Kidney (tissue), 13 donors: ENCODE measurements at regions not wholly inside any gene's neighbourhood (a gene's known extent, or its start where the extent isn't known, plus 50 kb on each side); places are given as distances from the start of the nearest gene placed in this dataset.

Source experiments
- DNase-seq, 5 donors: peaks; one replicate each; pipeline ENCODE4 v3.0.0-alpha.2; 2013 to 2020
- FAIRE-seq: peaks from 2 replicates; lab custom pipeline; 2012; peaks lifted over from hg19 to GRCh38; lab: Jason Lieb, UNC
- H3K27ac ChIP-seq, 2 donors: one replicate each; pipeline ENCODE4 v1.7.0; 2013; ENCODE audit warnings: low read depth in 2 of 2, low read length in 2 of 2, inconsistent platforms in 1 of 2
- H3K27me3 ChIP-seq: one replicate; pipeline ENCODE4 v1.7.1; 2013; ENCODE audit warnings: low read length, inconsistent platforms; ENCODE audit not compliant: control insufficient read depth, insufficient read depth
- H3K36me3 ChIP-seq, 3 donors: one replicate each; pipeline versions ENCODE4 v1.7.0 to v1.7.1; 2013; ENCODE audit warnings: low read length in 3 of 3, control low read depth in 1 of 3, inconsistent platforms in 1 of 3; ENCODE audit not compliant: insufficient read depth in 3 of 3, control insufficient read depth in 2 of 3
- H3K4me1 ChIP-seq, 3 donors: one replicate each; pipeline versions ENCODE4 v1.7.0 to v1.7.1; 2013; ENCODE audit warnings: low read length in 3 of 3, inconsistent platforms in 1 of 3, low read depth in 1 of 3; ENCODE audit not compliant: control insufficient read depth in 2 of 3, insufficient read depth in 2 of 3
- H3K4me3 ChIP-seq, 3 donors: one replicate each; pipeline versions ENCODE4 v1.7.0 to v1.8.1; 2013; ENCODE audit warnings: low read length in 3 of 3, control low read depth in 1 of 3, inconsistent platforms in 1 of 3
- H3K9ac ChIP-seq, 3 donors: one replicate each; pipeline versions ENCODE4 v1.7.0 to v1.7.1; 2013; ENCODE audit warnings: low read length in 3 of 3, control low read depth in 1 of 3, inconsistent platforms in 1 of 3
- H3K9me3 ChIP-seq, 3 donors: one replicate each; pipeline versions ENCODE4 v1.7.0 to v1.7.1; 2013; ENCODE audit warnings: low read length in 3 of 3, control low read depth in 1 of 3, inconsistent platforms in 1 of 3; ENCODE audit not compliant: control insufficient read depth in 2 of 3, insufficient read depth in 1 of 3
- CTCF ChIP-seq: IDR thresholded peaks from 3 replicates; pipeline ENCODE4 v1.5.1; 2012; ENCODE audit warnings: mild to moderate bottlenecking, moderate library complexity, borderline replicate concordance; ENCODE audit not compliant: insufficient read depth; ENCODE audit errors: extremely low read depth
- intact Hi-C: fragments of 100-400 bp; cut with DNase I; formaldehyde crosslinking; loops from one replicate; pipeline ENCODE4 v1.11.1; 2022
- donor health status: control.
- donor health status: control.
- donor health status: control.
- donor health status: control.
- donor health status: control.
- donor health status: DM: yes; HTN: yes; CAD: no.
- donor health status: Normal renal cell carcinoma (clear cell type).

- Histone ChIP-seq H3K4me1 (no peaks in the 10 kb centered on the region), H3K9ac (no peak overlapping the region), H3K36me3 (no peaks in the 10 kb centered on the region), H3K27me3 (no peaks in the 10 kb centered on the region), H3K4me3 (no peak overlapping the region), H3K27ac (no peak overlapping the region), H3K9me3 (no peaks in the 10 kb centered on the region)
- intact Hi-C loops: no loop called here
- DNase-seq (no peak), FAIRE-seq (no peak)
- no peak for TF ChIP-seq CTCF
Observed at GRCh38 chr20:40798066-40798465, 109.0 kb upstream of the MAFB start.

GRCh38 chr20:40802886-40803285, 113.8 kb upstream of the MAFB start:
- Histone ChIP-seq H3K9ac (no peak overlapping the region), H3K4me1 (no peaks in the 10 kb centered on the region), H3K27me3 (no peaks in the 10 kb centered on the region), H3K27ac (no peak overlapping the region), H3K9me3 (no peaks in the 10 kb centered on the region), H3K36me3 (no peaks in the 10 kb centered on the region), H3K4me3 (no peak overlapping the region)
- no peak for TF ChIP-seq CTCF
- no peak for FAIRE-seq
- intact Hi-C loops: no loop called here
- no peak for DNase-seq

GRCh38 chr20:40803381-40803780, 114.3 kb upstream of the MAFB start:
- FAIRE-seq (no peak), DNase-seq (no peak)
- no peaks in the 10 kb centered on the region for H3K9me3 ChIP-seq
- H3K27me3 ChIP-seq: no peaks in the 10 kb centered on the region
- intact Hi-C loops: no loop called here
- H3K4me3 ChIP-seq: no peak overlapping the region
- no peak for TF ChIP-seq CTCF
- H3K9ac ChIP-seq: no peak overlapping the region
- H3K4me1 ChIP-seq: no peaks in the 10 kb centered on the region
- H3K36me3 ChIP-seq: no peaks in the 10 kb centered on the region
- H3K27ac ChIP-seq: no peak overlapping the region

- no peaks in the 10 kb centered on the region for H3K36me3 ChIP-seq
- no peaks in the 10 kb centered on the region for H3K4me1 ChIP-seq
- DNase-seq (no peak), FAIRE-seq (no peak)
- no peak overlapping the region for H3K4me3 ChIP-seq
- no peak overlapping the region for H3K27ac ChIP-seq
- no peak overlapping the region for H3K9ac ChIP-seq
- H3K27me3 ChIP-seq: no peaks in the 10 kb centered on the region
- no peak for TF ChIP-seq CTCF
- intact Hi-C loops: no loop called here
- no peaks in the 10 kb centered on the region for H3K9me3 ChIP-seq
Observed at GRCh38 chr20:40805592-40805991, 116.6 kb upstream of the MAFB start.
